ENCODE measurements at regions not wholly inside any gene's neighbourhood (a gene's known extent, or its start where the extent isn't known, plus 50 kb on each side); places are given as distances from the start of the nearest gene placed in this dataset.

- TF ChIP-seq RFX5 (IDR thresholded peaks at IDR 0.05; ENCODE audit: low read depth, low read length): no peak
- TF ChIP-seq ZNF133 (CRISPR knock-in tag; IDR thresholded peaks at IDR 0.05): no peak
- TF ChIP-seq NFYB (IDR thresholded peaks at IDR 0.05; ENCODE audit: extremely low read depth, insufficient read length): no peak
- TF ChIP-seq TAF1 (IDR thresholded peaks at IDR 0.05; ENCODE audit: control insufficient read depth, extremely low read depth, insufficient read depth, low read length, severe bottlenecking): no peak
Measured at GRCh38 chr10:4004144-4004543, 219.1 kb upstream of the KLF6 start.

Data from K562 (cell line).